Activated T-helper 1 cell treated with Interleukin-2 at 50 U/mL for 16 hours (primary cell): ENCODE measurements at regions not wholly inside any gene's neighbourhood (a gene's known extent, or its start where the extent isn't known, plus 50 kb on each side); places are given as distances from the start of the nearest gene placed in this dataset.

Experiments
- DNase-seq: peaks from one replicate; pipeline ENCODE4 v3.0.0-alpha.2; 2020; ENCODE audit warnings: low read depth

DNA sequence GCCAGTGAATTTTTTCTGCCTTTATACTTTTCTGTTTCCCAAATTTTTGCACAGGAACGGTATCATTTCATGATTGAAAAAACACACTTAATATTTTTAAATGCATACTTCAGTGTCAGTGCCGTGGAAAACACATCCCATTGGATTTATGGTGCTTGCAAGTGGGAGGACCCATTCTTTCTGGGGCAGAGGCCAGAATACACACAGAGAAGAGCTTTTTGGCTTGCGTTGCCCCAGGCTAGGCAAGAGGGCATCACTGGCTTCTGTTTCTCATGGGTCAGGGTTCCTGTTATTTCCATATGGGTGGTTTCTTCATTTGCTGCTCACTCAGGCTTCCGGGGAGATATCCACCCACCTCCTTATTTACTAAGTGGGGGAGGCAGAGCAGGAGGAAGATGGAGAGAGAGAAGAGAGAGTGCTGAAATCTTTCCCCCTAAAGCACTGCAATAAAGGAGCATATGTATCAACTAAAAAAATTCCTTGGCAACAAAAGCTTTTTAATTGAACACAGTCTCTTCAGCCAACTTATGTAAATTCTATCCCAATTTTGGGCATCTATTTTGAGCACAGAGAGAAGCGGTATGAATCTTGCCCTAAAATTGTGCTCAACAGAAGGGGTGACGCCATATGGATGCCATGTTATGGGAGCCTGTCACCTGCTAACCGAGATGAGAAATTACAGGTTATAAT, 66.0 kb upstream of the KIRREL3 start:
- no peak for DNase-seq

DNA sequence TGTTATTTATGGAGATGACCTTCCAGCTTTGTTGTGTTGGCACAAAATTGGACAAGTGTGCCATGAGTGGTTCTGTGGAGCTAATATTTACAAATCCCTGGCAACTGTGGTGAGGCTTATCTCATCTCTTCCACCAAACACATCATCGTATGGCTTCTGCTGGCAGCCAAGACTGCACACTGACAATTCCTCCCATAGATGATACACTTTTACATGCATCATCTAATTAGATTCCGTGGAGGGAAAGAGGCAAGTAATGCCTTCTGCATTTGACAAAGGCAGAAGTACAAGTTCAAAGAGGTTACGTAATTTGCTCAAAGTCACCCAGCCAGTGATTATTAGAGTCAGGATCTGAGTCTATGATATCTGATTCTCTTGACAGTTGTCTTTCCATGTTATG, 62.7 kb upstream of the KIRREL3 start:
- DNase-seq = no peak

DNA sequence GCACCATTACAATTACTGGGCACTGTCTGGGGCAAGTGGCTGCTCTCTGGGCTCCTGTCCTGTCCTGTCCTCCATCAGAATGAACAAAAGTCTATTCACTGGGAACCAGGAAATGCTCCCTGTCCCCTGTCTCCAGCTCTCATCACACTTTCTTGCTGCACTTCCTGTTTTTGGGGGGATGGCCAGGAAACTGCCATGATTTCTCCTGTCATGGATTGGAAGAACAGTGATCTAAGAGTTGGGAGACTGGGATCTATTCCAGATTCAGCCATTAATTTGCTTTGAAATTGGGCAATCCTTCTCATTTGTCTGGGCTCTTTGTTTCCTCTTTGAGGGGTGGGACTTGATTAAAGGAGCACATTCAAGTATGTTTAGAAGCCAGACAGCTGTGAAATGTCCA, 61.4 kb upstream of the KIRREL3 start:
- no peak for DNase-seq

DNA sequence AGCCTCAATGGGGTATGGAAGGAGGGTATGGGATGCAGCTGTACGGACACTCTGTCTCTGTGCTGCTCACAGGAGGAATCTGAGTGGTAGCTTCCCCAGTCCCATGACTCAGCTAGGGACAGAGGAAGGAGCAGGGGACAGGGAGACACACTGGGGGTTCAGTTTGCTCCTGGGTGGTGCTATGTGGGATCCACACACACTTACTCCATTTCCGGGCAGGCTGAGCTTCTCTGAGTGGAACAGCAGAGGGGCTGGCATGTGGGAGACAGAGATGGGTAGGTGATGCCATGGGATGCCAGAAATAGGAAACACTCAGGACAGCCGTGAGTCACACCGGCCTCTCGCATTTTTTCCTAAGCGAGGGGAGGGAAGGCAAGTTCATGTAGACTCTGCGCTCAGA, 59.2 kb upstream of the KIRREL3 start:
- no peak for DNase-seq

DNA sequence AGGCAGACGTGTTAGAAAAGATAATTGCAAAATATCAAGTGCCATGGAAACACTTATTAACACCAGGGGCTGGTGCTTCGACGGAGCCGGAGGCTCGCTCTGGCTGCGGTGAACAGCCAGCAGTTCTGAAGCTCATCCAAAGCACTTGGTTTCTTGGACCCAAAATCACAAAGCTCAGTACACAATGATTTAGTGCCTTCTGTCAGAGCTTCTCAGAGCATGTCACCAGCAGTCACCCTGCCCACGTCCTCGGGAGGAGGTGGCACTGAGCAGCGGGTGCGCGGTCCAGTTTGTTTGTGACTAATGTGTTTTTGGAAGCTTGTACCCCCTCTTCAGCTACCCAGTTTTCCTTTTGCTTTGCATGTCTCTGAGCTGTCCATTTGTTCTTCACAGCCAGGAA, 58.7 kb upstream of the KIRREL3 start:
- DNase-seq = no peak

DNA sequence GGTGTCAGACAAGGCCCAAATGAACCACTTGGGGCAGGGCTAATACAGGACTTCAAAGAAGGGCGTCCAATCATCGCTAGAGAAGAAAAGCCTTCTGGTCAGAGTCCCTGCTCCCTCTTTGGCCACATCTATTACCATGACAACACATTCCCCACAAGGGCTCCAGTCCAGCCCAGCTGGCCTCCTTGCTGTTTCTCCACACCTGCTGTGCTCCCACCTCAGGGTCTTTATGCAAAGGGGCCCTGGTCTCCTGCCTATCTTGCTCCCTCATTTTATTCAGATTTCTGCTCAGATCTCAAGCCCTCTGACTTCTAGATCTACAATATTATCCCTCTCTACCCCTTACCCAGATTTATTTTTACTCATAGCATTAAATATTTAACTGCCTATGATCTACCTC, 58.0 kb upstream of the KIRREL3 start:
- no peak for DNase-seq

DNA sequence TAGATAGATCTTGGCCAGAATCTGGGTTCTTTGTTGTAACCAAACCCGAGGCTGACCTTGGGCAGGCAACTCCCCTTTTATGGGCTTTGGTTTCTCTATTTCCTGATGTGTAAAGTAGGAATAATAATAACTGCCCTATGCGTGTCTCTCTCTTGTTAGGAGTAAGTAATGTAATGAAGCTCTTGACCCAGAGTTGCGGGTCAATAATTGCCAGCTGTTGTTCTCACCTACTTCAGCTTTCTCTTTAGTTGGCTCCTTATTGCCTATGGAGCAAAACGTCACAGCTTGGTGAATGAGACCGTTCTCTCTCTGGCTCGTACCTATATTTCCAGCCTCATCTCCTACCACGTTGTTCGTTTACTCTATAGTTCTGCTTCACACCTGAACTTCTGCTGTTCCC, 56.6 kb upstream of the KIRREL3 start:
- no peak for DNase-seq

DNA sequence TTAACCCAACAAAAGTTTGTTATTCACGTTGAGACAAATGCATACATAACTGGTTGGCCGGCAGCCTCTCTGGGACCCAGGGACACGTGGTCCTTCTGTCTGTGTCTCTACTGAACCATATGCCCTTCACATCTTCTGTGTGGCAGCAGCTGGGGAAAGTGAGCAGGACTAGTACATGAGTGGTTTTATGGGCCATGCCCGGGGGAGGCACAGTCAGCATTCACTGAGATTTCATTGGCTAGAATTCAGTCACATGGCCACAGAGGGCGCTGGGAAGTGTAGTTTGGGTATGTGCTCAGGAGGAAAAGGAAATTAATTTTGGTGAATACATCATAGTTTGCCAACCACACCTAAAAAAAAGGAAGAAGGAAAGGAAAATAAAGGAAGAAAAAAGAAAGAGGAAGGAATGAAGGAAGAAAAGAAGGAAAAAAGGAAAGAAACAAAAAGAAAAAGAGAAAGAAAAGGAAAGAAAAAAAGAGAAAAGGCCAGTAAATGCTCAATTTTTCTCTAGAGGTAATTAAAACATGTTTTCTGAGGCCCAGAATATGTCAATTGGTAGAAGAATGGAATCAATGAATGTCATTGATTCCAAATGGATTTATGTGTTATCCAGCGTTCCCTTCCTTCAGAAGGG, 55.9 kb upstream of the KIRREL3 start:
- DNase-seq = no peak

DNA sequence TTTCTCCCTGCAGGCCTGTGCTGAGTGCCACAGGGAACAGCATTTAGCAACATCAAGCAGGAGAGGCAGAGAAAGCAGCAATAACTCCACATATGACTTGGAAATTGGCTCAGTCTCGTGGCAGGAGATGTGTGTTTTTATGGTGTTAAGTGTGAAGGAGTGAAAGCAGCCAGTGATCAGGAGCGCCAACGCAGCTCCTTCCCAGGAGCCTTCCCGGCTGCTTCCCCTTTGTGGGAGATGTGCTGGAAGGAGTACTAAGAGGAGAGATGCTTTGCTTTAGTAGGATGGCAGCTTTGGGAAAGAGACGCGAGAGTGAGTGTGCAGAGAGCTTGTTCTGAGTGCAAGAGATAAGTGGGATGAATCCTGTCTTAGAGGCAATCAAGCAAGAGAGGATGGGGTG, 54.7 kb upstream of the KIRREL3 start:
- no peak for DNase-seq

DNA sequence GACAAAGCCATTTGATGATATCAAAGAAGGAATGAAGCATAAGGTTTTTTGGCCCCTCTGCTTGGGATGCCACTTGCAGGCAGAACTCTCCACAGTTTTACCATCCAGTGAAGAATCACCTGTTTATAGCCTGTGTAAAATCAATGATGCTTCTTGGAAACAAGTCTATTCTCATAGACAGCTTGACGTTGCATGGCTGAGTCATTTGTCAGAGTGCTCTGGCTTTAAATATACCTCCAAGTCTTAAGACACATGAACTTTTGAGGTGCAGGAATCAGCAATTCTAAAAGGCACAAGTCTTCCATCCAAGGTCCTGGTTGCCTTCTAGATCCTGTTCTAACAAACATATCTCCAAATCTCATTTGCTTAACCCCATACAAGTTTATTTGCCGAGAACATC, 53.6 kb upstream of the KIRREL3 start:
- no peak for DNase-seq

DNA sequence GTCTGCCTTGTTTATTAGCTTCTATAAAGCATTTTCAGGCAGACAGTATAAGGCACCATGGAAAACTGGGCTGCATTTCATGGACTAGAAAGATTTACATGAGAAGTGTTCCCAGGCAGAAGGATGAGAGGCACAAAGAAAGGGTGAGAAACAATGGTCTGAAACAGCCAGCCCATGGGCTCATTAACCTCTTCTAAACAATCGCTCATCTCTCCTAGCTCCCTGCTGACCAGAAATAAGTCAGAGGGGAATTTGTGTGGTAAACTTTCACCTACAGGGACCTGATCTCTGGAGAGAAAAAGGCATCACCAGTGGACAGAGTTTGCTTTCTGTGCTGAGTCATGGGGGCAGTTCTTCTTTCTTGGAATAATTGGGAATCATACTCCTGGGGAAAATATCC, 51.8 kb upstream of the KIRREL3 start:
- DNase-seq = no peak
